NOMO-1 (cell line): ENCODE measurements at regions not wholly inside any gene's neighbourhood (a gene's known extent, or its start where the extent isn't known, plus 50 kb on each side); places are given as distances from the start of the nearest gene placed in this dataset.
"Not testable (repeated sequence)": the region's sequence is repeated elsewhere in the genome, so short reads cannot be mapped to it uniquely, and the experiment has no call there.

Experiments used
- DNase-seq, 2 experiments: peaks; one replicate each; lab custom pipeline; 2025; ENCODE audit not compliant: unreplicated experiment in 2 of 2; lab: John Stamatoyannopoulos, UW

DNA sequence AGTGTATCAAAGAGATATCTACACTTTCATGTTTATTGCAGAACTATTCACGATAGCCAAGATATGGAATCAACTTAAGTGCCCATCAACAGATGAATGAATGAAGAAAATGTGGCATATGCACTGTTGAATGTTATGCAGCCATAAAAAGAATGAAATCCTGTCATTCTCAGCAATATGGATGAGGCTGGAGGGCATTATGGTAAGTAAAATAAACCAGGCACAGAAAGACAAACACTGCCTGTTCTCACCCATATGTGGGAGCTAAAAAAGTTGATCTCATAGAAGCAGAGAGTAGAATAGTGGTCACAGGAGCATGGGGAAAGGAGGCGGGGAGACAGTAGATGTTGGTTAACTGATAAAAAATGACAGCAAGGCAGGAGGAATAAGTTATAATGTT, 561.8 kb downstream of the TOX3 start:
- no peak for DNase-seq

DNA sequence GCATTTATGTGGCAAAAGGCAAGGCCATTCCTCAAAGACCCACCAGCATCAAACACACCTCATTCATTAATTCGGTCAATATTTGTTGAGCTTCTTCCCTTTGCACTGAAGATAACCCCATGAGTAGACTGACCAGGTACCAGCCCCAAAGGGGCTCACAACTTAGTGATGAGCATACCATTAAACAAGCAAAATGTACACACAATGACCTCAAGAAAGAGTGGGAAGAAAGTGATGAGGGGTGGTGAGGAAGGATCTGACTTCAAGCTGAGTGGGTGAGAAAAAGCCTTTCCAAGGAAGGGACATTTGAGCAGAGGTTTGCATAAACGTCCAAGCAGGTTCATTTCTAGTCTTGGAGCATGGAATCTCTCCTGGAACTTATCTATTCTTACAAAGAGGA, 562.5 kb downstream of the TOX3 start:
- DNase-seq = no peak

DNA sequence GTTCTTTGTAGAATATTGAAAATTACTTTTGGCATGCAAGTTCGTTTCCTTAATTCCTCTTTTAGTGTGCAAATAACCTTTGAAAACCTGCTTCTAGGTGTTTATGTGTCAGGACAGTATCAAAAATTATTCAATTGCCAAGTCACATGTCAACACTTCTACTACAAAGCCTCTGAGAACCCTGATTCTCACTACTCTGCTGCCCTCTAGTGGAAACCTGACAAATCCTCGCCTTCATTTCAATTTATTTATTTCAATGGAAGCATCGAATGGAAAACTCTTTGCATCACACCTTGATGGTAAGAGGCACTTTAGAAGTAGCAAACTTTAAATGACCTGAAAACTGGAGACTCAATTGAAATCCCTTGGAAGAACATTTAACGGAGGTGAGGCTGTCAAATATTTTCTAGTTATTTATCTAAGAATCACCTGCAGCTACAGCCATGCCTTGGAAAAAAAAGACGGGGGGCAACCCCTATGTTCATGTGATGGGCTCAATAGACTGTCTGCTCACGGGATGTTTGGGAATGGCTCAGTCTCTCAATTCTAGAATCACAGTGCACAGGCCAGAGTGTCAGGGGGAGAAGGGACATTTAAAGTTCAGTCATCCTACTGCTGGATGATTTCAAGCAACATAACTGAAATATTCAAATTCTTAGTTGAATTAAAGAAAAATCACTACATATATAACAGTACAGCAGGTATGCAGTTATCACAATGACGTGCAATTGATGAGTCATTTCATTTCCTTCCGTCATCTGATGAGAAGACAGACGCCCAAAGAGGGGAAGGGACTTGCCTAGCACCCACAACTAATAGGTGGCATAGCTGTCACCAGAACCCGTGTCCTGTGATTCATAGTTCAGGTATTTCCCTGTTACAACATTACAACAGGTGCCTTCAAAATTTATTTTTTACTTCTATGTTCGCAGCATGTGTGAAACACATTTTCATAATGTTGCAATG, 563.9 kb downstream of the TOX3 start:
- peak in 1 of 2 experiments; percentile 29 for DNase-seq

DNA sequence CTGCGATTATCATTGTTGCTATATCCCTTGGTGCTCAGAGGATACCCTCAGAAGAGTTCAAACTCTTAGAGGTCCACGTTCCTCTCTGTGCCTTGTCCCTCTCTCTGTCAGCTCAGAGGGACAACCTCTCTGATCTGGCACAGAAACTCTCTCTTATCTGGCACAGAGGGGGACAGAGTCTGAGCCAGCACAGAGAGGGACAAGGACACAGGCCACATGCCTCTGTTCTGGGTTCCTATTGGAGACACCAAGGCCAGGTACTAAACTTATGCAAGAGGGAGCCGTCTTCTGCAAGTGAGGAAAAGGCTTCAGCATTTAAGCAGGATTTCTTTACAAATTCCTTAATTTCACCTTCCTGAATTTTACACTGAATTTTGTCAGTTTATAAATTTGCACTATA, 565.2 kb downstream of the TOX3 start:
- no peak for DNase-seq

DNA sequence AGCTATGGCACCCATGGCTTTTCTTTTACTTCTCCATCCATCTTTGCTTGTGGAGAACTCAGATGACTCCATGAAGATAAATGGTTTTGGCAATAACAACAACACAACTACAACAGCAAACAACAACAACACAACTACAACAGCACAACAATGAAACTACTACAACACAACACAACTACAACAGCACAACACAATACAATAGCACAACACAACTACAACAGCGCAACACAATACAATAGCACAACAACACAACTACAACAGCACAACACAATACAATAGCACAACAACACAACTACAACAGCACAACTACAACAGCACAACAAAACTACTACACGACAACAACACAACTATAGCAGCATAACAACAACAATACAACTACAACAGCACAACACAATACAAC, 569.4 kb downstream of the TOX3 start:
- not testable (repeated sequence) for DNase-seq

DNA sequence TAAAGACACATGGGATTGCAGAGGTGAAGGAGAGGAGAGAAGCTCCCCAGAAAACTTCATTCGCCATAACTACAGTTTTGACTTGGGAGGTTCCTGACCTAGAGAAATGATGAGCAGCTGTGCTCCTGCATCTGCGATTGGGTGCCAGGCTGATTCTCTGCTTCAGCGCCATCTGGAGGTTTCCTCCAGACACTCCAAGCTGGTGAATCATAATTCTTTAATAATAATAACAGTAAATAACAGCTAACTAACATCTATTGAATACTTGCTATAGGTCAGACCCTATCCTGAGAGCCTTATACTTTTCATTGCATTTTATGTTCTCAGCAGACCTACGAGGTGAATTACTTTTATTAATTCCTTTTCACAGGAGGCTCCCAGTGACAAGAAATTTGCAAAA, 575.8 kb downstream of the TOX3 start:
- no peak for DNase-seq

DNA sequence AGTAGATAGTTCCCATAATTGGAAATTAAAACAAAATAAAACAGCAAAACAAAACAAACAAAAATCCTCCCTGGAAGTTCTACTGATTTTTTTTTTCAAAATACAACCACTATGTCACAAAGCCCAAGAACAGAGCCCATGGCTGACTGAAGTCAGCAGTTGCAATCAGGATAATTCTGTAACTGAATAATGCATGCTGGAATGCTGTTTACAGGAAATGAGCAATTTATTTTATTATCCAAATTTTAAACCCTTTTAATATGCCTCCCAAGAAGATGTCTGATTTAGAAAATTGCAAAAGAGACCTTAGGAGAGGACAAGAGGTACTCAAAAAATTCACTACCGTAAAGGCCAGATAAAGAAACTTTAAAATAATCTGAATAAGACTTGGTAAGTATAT, 578.2 kb downstream of the TOX3 start:
- no peak for DNase-seq

DNA sequence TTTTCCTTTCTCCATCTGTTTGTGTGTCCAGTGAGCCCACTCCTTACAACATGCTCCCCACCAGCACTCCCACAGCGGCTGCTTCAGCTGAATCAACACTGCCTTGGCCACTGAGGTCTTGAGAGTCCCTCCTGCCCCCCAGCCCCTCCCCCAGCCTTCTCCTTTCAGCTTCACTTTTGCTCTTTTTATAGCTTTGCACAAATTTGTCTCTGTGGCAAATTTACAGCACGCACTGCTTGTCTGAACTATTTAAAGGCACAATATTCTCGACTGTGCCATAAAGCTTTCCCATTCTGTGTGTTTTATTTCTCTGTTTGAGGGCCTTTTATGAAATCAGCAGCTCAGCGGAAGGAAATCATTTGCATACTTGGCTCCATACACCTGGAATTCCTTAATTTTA, 579.3 kb downstream of the TOX3 start:
- DNase-seq = no peak

DNA sequence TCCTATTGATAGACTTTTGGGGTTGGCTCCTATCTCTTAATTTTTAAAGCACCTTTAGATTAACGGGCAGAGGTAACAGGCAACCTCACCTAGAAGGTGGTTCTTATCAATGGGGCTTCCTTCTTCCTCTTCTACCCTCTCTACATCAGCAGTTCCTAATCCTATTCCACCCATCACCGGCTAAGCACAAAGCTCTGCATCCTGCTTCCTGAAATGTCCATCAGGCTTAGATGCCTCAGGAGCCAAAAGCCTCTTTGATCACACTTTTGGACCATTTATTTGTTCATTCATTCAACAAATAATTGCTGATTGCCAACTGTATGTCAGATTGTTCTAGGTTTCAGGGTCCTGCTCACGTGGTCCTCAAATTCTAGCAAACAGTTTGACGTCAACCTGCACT, 586.0 kb downstream of the TOX3 start:
- DNase-seq = no peak

DNA sequence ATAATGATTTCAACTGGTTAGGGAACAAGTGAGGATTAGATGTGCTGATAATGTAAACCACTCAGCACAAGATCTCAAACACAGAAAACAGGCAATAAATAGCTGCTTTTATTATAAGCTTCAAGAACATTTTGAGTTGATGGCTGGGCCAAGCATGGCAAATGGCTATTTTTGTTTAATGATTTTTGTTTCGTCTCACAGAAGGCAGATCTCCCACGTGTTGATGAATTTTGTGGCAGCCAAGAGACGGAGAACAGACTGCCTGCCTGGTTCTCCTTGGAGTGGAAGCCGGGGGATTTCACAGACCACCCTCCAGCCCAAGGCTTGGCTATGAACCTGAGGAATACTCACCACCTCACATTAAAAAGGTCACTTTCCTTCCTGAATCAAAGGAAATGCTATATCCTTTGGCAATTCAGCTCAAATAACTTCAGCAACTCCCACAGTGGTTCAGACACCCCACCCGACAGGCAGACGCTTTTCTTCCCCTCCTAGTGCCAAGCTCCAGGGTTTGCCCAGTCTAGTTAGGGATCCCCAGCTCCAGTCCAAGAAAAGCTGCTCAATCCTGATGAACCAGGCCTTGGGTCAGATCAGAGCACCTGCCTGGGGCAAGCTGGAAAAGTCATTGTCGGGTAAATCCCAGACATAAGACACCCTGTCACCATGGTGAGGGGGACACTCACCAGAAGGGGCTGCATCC, 593.5 kb downstream of the TOX3 start:
- DNase-seq = no peak

DNA sequence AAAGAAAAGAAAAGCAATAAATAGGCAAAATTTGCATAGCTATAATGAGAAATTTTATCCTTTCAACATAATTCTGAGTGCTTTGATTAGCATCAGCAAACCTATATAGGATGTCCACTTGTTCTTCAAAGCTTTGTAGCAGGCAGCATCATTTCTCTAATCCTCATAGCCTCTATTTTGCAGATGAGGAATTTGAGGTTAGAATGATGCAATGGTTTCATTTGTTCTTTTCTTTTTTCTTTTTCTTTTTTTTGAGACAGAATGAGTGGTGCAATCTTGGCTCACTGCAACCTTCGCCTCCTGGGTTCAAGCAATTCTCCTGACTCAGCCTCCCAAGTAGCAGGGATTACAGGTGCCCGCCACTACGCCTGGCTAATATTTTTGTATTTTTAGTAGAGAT, 594.4 kb downstream of the TOX3 start:
- DNase-seq = no peak

DNA sequence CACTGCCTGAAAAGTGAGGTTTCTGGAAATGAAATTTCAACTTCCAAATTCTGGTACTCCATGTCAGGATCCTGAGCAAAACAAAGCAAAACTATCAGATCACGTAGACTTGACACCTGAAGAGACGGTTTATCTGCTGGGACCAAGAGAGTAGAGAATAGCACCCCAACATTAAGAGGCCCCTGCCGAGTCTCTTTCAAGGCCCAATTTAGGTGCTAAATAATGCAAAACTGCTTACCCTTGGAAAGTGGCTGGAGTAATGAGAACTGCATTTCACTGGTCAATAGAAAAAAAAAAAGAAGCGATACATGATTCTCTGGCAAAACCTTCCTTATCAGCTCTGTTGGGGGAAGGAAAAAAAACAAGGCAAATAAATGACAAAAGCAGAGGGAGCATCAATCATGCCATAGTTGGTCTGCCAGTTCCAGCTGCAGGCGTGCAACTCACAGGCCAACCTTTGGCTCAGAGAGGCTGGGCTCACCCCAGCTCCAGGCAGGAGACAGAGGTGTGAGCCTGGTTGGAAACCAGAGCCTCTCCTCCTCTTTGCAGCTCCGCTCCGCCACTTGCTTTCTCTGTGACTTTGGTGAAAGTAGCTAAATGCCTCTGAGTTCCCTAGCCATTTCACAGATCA, 595.2 kb downstream of the TOX3 start:
- no peak for DNase-seq

DNA sequence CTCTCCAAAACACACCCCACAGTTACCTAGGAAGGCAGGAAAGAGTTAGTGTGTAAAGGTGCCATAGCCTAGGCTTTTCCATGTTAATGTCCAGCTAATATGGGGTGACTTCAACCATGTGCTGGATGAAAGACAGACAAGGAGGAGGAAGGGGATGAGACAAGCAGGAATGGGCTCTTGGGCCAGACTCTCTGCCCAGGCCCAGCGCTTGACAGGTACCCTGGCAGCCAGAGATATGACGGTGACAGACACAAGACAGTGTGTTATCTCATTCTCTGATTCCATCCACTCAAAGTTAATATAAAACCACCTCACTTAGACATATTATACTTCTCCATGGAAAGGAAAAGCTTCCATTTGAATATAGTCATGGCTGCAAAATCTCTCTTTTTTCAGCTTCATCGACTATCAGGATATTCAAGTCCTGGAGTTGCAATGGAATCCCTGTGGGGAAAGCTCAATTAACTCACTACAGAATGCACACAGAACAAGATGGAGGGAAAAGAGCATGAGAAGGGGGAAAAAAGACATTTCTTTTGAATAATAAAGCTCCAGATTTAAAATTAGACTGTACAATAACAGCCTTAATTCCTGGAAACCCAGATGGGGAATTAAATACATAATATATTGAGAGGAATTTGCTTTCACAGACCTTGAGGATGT, 596.7 kb downstream of the TOX3 start:
- no peak for DNase-seq

DNA sequence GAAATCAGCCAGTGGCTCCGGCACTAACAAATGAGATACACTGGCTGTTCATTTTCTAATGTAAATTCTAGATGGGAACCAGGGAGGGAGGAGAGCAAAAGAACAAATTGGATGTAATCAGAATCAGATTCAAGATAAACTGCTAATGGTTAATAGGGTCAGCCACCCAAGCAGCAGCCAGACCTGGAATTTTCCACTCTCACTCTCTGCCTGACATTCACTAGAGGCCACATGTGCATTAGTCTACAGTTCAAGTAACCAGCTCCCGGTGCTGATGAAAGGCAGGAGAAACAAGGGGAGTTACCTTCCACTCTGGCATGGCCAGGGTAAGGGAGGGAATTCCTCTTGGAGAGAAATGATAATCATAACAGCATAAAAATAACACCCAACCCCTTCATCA, 597.7 kb downstream of the TOX3 start:
- no peak for DNase-seq

DNA sequence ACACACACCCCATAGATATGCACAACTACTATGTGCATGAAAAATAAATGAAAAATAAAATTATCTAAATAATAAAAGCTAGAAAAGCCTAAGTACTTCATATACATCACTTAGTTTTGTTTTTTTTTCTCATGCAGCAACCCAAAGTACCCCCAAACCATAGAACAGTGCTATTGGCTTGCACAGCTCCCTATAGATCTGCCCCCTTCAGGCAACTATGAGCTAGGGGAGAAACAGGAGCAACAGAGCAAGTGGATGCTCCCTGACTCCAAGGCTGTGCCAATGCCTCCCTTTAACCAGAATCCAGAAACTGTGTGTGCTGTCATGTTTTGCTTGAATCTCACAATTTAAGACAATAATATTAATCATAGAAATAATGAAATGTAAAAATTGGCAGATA, 605.5 kb downstream of the TOX3 start:
- DNase-seq = no peak

DNA sequence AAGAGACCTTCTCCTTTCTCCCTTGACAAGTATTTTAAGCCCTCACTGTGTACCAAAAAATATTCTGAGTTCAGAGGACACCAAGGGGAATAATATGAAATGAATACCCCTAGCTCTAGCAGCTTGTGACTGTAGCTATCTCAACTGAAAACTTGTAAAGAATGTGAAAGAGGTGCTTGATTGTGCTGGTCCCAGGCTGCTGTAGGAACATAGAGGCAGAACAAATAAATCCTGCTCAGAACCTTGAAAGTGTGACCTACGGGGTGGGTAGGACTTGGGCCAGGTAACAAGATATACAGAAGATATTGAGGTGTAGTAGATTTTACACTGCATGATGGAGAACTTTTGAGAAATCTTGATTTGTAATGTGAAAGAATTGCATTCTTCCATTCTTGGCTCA, 606.8 kb downstream of the TOX3 start:
- DNase-seq = no peak

DNA sequence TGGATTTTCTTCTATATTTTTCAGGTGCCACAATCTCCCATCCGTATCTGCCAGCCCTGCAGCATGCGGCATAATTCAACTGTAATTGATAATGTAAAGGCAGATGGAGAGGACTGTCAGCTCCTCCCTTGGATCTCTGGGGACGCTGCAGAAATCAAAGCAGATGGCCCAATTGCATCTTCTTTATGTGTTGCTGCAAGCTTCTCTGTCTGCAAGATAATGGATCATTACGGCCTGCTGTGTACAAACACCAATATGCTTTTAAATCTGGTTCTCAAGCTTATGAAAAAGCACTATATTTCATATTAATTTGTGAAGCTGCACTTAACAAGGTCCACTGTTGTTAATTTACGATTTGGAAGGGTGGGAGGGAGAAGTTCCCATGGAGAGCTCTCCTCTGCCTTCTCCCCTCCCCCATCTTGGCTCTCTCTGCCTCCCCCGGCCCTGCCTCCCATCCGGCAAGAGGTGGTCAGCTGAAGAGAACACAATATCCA, 607.5 kb downstream of the TOX3 start:
- DNase-seq = no peak

DNA sequence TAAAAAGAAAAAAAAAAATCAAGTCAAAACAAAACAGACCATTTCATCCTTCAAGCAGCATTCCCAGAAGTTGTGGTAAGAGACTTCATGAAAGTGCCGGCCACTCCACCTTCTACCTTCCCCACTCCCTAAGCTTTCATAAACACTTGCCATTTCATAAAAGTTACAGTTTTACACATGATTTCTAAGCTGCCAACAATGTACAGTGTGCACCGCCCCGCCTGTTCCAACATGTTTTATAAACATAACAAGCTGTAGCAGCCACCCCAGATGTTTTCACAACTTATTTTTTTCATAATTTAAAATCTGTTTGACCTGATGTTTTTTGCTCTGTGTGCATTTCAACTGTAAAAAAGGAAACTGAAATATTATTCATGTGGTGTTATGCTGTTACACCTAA, 608.1 kb downstream of the TOX3 start:
- no peak for DNase-seq

DNA sequence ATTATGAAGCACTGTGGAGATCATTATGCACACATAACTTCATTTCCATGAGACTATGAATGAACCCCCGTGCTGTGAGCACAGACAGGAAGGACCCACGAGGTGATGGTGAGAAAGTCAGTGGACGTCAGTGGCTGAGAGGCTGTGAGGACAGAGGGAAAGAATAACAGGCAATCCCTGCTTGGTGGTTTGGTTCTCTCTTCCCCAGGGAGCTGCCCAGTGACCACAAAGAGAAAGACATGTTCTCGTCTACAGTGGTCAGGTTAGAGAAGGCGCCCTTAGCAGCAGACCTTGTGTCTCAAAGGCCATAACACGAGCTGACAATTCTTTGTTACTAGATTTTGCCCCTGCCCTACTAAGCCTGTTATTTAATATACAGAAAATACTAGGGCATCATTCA, 609.2 kb downstream of the TOX3 start:
- no peak for DNase-seq

DNA sequence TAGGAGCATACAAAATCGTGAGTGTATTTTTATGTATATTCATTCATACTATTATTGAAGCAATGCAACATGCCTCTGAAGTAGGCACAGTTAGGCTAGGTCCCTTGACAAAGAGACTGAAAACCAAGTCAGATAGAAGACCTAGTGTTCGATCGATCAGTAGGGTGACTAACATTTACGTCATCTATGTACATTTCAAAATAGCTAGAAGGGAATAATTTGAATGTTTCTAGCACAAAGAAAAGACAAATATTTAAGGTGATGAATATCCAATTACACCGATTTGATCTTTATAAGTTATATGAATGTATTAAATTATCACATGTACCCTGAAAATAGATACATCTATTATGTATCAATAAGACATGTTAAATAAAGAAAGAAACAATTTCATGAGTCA, 610.1 kb downstream of the TOX3 start:
- no peak for DNase-seq

DNA sequence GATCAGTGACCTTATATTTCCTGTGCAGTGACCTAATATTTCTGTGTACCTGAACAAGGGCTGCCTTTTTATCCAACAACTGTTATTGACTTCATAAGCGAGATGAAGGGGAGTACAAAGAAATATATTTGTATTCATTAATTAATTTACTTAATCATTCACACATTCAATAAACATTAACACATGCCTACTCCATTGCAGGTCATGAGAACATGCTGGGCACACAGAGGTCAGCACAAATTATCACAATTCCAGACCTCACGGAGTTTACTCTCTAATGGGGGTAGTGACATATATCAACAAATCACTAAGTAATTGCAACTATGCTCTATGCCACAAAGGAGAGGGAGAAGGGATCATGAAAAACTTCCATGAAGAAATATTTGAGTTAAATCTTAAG, 614.6 kb downstream of the TOX3 start:
- DNase-seq = no peak
